ENCODE measurements at regions not wholly inside any gene's neighbourhood (a gene's known extent, or its start where the extent isn't known, plus 50 kb on each side); places are given as distances from the start of the nearest gene placed in this dataset.
"Not testable (repeated sequence)": the region's sequence is repeated elsewhere in the genome, so short reads cannot be mapped to it uniquely, and the experiment has no call there.

- H3K27me3 ChIP-seq (replicated peaks); in situ Hi-C loops (cut with HindIII; ENCODE audit: low pct_ligation_motif_present, low sequenced_read_pairs); H3K27ac ChIP-seq; H3K4me3 ChIP-seq (ENCODE audit: low read depth, low read length); H3K36me3 ChIP-seq (replicated peaks); DNase-seq: not testable (repeated sequence)
Observed at GRCh38 chr9:64920147-64920546, 364.9 kb downstream of the FOXD4L5 start.

- H3K36me3 ChIP-seq (replicated peaks); DNase-seq; H3K27ac ChIP-seq; in situ Hi-C loops (cut with HindIII; ENCODE audit: low pct_ligation_motif_present, low sequenced_read_pairs); H3K27me3 ChIP-seq (replicated peaks); H3K4me3 ChIP-seq (ENCODE audit: low read depth, low read length): not testable (repeated sequence)
Observed at GRCh38 chr9:64888643-64889042, 396.4 kb downstream of the FOXD4L5 start.

GRCh38 chr9:64870594-64870993 lies 414.4 kb downstream of the FOXD4L5 start:
- H3K27ac ChIP-seq; H3K4me3 ChIP-seq (ENCODE audit: low read depth, low read length); in situ Hi-C loops (cut with HindIII; ENCODE audit: low pct_ligation_motif_present, low sequenced_read_pairs); H3K27me3 ChIP-seq (replicated peaks); H3K36me3 ChIP-seq (replicated peaks): not testable (repeated sequence)
- DNase-seq, result peak; percentile 0

All from brain microvascular endothelial cell (primary cell).